HG03460 (cell line): ENCODE measurements at regions not wholly inside any gene's neighbourhood (a gene's known extent, or its start where the extent isn't known, plus 50 kb on each side); places are given as distances from the start of the nearest gene placed in this dataset.

Source experiments
- ATAC-seq: cut with Tn5 transposase; IDR thresholded peaks from one replicate; pipeline ENCODE4 v1.9.1; 2021; ENCODE audit not compliant: unreplicated experiment

DNA sequence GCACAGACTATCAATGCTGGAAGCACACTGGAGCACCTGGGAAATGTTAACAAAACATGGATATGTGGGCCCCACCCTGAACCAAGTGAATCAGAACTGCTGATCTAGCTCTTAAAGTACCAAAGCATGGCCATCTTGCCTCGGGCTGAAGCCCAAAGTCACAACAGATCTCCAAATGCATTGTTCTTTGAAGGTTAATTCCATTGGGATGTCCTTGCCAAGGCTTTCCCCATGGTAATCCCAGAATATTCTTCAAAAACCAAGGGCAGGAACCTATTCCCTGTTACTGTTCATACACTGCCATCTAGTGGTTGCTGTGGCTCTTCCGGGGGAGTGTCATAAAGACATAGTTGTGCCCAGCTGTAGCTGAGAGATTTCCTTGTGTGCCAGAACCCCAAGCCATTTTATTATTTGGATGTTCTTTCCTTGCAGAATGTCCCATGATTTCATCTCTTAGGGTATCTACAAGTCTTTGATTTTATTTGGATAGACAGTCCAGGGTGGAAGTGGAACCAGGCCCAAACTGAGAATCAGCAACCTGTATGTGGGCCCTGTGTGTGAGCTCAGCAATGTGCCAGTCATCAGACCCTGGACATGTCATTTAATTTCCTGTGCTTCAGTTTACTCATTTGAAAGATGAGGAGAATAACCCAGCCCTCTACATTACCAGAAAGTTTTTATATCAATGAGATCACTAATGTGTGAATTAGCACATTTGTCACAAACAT, 290.0 kb downstream of the ACTL7B start:
- ATAC-seq, result peak; percentile 67

DNA sequence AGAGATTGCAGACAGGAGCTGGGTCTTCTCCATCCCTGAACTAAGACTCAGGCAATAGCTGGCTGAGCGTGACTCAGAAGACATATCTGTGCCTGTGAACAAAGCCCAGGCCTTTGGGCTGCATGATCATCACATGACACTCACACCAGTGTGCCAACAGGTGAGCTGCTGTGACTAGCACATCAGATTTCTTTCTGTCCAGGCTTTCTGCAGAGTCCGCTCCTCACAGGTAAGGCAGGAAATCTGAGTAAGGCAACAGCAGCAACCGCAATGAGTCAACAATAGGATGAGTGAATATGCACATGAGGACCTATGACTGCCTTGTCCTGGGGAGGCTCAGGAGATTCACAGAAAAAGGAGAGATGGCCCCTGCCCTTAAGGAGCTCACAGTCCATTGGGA, 293.6 kb downstream of the ACTL7B start:
- ATAC-seq, result no peak

DNA sequence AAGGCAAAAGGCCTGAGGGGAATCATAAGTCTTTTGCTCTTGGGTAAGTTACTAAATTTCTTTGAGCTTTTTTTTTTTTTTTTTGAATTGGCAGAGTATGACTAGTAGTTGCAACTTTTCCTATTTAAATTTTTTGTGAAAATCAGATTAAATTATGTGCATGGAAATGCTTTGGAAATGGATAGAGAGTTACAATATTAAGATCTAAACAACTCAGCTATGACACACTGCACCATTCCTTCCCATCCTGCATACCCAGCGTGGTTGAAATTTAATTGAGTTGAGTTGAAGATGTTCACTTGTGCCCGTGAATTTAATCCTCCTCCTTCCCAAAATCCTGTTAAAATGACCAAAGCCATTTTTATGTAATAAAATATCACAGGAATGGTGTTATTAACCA, 296.4 kb downstream of the ACTL7B start:
- no peak for ATAC-seq

DNA sequence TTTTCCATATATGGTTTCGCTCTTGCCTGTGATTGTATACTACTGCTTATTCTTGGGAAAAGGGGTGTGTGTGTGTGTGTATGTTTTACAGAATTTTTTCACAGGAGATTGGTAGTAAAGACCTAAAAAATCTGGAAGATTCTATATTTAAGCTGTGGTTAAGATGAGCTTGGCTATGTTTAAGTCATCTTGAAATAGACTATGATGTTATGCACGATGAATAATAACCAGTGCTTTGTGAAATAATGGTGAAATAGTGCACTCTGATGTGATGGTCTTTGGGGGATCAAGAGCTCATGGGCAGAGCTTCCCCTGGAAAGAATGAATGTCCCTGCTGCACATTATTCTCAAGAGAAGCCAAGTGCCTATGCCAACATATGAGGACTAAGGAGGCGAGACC, 301.0 kb downstream of the ACTL7B start:
- ATAC-seq, result no peak

DNA sequence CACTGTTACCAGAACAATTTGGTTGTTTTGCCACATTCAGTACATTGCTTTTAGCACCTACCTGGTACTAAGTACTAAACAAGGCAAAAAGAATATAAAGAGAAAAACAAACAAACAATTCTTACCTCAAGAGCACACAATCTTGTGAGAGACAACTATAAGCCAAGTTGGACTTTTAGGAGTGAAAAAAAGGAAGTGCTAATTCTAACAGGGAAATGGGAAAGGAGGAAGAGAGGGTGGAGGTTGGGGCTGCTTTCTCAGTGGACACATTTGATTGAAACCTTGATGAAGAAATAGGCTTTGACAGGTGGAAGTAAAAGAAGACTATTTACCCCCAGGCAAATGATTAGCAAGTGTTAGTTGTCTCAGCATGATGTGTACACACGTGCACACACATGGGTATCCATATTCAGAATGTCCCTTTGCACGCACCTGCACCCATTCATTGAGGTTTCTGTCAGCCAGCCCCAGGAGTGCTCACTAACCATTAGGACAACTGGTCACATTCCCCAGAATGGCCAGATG, 302.6 kb downstream of the ACTL7B start:
- ATAC-seq, result no peak

DNA sequence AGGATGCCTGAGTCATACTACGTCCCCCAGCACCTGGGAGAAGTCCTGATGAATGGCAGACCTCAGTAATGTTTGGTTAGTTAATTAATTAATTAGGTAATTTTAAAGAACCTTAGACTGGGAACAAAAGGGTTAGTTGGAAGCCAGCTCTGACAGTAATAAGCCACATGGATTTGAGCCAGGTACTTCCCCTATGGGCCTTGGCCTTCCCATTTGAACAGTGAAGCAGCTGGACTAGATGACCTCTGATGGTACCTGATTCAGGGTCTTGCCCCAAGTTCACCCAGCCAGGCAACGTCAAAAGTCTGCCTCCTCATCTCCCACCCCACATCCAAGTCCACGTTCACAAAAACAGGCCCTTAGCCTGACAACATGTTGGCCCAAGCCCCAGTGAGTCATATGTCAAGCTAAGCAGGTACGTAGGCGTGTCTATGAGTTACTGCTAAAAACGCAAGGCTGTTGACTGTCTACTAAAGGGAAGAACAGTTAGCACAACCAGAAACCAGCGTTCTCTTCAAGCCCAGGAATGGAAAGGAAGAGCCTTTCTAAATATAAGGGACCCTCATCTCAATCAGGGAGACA, 303.2 kb downstream of the ACTL7B start:
- ATAC-seq, result no peak

DNA sequence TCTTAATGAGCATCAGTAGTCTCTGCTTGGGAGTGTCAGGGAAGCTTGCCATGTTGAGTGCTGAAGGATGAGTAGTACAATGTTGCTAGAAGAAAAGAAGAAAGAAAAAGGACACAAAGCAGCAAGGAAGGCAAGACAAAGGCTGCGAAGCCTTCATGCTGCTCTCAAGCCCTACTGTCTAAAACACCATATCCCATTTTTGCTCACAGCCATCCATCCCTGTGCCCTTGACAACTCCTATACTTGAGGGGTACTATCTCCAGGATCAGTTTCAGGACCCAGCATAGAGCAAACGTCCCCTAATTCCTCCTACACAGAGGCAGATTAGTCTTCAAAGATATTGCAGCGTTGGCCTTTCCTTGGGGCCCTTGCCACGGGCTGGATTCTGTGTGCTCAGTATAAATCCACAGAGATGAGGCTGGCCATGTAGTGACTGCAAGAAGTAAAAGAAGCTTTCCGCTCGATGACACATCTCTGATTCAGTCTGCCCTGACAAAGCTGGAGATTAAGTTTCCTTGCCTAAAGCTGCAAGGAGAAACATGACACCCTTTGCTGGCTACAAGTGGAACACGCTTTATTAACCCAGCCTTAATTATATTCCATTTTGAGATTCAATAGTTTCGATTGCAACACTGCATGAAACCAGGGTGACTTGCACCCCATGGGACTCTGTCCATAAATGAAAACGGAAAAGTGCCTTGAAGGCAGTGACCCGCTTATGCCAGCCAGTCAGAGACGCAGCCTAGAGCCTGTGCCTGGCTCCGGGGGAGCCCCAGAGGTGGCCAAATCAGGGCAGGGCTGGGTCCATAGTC, 304.6 kb downstream of the ACTL7B start:
- ATAC-seq, result no peak

DNA sequence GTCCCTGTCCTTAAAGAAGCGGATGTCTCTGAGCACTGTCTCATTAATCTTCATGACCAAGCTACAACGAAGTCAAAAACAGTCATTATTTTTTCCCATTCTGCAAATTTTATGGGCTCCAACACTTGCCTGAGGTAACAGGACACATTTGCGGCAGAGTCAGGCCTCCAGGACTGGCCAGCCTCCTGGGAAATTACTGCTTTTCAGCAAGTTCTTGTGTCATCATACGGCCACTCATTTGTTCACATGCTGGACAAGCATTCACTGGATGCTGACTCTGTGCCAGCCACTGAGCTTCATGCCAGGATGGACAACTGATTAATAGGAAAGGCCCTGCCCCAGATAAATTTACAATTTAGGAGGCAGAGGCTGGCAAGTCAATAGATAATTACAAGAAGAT, 305.7 kb downstream of the ACTL7B start:
- ATAC-seq, result no peak

DNA sequence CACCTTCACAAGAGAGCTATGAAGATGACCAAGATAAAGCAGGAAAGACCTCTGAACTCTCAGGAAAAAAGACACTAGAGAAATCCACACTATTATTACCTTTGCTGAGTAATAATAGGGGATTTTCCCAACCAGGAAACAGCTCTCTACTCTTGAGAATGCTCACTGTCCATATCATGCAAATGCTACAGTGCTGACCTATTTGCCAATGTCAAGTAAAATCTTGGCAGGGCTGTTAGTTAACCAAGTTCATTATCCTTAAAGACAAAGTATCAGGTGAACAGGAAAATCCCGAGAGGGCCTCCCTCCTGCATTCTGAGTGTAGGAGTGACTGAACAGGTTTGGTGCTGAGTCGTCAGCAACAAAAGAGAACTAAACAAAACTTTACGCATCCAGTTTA, 306.6 kb downstream of the ACTL7B start:
- no peak for ATAC-seq

DNA sequence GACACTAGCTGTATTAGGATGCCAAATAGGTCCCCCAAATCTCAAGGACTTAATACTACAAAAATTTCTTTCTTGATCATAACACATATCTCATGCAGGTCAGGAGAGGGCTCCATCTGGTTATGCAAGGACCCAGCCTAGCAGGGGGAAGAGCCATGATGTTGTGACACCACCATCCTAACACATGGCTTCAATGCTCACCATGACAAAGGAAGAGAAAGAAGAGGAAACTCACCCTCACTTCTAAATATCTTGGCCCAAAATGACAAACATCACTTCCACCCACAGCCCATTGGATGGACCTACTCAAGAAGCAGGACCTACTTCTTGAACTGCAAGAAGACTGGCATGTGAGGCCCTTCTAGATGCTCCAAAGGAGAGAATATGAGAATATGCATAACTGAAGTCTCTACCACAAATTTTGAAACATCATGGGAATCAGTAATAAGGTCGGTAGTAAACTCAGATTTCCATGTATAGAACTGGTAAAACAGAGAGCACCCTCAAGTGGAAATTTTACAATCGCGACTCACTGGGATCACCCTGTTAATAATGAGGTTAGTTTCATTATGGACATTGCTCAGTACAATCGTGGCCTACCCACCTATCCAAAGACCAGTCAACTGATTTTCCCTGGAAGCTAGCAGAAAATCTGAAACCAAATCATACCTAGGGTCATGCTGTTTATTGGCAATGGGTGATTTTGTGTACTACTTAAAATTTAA, 308.2 kb downstream of the ACTL7B start:
- no peak for ATAC-seq

DNA sequence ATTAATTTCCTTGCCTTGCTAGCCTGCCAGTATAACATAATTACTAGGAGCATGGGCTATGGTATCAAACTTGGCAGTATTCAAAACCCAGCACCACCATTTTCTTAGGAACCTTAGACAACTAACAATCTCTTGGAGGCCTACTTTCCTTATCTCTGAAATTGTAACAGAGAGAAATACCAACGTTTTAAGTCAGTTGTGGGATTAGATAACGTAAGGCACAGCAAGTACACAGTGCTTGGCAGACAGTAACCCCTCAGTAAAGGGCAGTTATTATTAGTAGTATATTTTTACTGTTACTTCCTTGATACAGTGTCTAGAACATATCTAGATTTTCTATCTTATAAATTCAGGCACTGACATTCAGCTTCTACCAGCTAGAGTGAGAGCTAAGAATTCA, 309.6 kb downstream of the ACTL7B start:
- ATAC-seq, result no peak

DNA sequence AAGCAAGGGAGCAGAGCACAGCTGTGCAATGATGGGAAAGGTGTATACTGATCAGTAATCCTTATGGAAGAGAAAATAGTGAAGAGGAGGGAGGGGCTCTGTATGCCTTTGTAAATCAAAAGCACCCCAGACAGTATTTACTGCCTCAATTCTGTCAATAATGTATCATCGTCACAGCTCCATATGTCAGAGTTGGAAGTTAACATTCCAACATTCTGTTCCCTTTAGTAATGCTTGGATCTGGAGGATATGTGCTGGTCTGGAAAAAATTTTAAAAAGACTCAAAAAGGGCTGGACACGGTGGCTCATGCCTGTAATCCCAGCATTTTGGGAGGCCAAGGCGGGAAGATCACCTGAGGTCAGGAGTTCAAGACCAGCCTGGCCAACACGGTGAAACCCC, 310.4 kb downstream of the ACTL7B start:
- ATAC-seq, result no peak

DNA sequence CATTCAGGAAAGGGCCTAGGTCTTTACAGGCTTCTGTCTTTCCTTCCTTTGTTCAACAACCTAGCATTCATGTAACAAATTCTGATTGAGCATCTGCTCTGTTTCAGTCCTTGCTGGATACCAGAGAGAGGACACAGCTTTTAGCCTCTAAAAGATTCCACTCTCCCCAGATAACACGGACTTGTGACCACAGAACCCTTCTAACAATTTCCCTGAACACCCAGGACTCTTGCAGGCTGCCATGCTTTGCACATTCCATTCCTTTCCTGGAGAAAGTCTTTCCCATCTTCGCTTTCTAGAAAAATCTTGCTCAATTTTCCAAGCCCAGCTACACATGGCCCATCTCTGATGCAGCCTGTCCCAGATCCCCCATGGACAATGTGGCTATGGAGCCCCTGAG, 310.9 kb downstream of the ACTL7B start:
- no peak for ATAC-seq

DNA sequence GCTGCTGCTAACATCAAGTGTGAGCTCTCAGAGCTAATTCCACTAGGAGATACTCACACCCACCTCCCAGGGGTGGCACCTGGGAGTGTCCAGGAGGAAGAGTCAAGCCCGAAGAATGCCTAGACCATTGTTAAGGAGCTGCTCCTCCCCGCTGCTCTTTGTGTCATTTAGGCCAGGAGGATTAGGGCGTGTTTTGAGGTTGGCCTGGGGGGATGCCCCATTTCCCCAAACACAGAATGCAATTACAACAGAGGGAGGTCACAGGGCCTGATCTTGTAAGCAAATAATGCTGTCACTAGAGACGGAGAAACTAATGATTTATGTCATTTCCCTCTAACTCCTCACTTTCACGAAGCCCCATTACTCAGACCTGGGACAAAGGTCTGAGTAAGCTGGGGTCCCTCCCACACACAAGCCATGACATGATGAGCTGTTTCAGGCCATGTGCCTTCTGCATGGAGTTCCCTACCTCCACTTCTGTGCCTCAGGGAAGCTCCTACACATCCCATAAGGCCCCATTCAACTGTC, 312.5 kb downstream of the ACTL7B start:
- ATAC-seq, result no peak

DNA sequence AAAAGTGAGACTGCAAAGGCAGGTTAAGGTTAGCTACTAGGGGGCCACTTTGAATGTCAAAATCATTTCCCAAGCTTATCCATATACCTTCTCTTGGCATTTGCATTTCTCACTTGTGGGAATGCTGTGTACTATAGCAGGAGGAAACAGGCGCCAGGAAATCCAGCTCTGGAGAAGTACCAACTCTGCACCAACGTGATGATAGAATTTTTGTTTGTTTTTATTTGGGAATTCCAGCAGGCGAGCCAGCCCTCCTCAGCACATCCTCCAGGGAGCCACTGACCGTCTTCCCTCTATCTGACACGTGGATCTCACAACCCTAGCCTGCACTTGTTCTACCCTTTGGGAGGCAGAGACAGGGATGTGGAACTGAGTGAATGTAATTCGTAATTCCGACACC, 318.0 kb downstream of the ACTL7B start:
- ATAC-seq, result no peak

DNA sequence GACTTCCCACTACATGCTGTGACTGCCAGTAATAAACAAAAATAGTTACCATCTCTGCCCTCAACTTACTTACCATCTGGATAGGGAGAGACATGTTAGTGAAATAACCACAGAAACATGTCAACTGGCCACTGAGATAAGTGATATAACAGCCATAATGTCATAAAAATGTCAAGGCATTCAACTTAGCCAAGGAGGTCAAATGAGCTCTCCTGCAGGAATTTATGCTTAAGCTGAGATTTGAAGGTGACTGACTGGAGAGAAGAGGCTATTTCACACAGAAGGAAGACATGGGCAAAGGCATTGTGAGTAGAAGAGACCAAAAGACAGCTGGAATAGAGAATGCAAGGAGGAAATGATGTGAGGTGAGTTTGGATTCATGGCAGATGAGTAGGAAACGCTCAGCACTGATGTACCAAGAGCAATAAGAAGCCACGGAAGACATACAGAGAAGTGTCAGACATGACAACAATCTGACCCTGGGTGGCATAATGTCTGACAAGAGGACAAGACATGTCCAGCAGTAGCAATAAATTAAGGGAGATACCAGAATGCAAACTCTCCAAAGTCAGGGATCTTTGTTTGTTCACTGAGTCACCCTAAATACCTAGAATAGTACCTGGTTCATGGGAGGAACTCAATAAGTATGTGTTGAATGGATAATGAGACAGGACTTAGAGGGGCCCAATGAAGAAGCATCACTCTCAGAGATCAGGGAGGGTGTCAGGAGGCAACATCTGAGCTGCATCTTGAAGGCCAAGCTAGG, 318.8 kb downstream of the ACTL7B start:
- ATAC-seq, result no peak

DNA sequence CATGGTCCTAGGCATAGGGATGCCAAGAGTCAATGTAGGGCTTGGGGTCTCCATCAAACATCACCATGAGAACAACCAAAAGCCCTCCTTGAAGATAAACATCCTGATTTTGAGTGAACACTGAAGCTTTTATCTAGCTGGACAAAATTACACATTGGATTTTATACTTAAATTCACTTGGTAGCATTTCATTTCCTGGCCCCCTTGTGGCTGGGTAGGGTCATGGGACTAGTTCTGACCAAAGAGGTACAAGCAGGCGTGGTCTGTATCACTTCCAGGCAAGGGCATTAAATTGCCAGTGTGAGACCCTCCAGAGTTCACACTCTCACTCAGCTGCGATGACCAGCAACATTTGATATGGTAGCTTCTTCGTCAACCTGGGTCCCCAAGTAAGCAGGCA, 320.3 kb downstream of the ACTL7B start:
- ATAC-seq, result no peak

DNA sequence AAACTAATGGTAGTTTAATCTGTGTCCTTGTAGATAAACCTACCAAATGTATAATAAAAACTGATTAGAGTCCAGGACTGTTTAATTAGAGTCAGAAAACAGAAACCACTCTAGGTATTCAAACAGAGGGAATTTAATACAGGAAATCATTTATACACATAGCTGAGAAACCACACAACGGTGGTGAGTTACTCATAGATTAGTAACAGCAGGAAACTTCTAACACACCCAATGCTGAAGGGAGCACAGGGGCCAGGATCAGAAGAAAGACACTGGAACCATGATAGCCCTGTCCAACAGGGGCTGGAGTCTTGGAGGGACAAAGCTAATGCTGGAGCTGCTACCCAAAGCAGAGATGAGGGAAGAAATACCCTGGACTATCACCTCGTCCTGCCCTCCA, 321.0 kb downstream of the ACTL7B start:
- ATAC-seq, result no peak

DNA sequence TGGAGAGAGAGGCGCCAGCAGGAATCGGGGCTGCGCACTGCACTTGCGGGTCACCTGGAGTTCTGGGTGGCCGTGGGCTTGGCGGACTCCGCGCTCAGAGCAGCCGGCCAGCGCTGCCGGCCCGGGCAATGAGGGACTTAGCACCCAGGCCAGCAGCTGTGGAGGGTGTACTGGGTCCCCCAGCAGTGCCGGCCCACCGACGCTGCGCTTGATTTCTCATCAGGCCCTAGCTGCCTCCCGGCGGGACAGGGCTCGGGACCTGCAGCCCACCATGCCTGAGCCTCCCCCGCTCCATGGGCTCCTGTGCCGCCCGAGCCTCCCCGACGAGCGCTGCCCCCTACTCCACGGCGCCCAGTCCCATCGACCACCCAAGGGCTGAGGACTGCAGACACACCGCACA, 325.6 kb downstream of the ACTL7B start:
- ATAC-seq, result no peak

DNA sequence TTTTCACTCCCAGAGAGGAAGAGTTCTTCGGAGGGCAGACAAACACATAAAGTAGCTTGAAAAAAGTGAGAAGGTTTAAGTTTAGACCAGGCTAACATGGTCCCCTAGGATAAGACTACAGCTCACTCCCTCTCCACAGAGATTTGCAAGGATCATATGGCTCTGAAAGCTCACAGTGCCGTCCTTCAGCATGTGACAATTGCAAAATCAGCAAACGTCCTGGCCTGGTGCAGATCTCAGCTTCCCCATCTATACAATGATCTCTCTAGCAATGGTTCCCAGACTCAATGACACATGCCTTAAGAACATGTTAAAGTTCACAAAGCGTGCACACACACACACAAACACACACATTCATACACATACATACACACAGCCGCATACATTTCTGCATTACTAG, 327.6 kb downstream of the ACTL7B start:
- ATAC-seq, result no peak
